K562 (cell line): ENCODE measurements at regions not wholly inside any gene's neighbourhood (a gene's known extent, or its start where the extent isn't known, plus 50 kb on each side); places are given as distances from the start of the nearest gene placed in this dataset.

Experiments used
- ATAC-seq: fragments of 200-7000 bp; cut with Tn5 transposase; 3 replicates; pipeline ENCODE4 v1.9.1; 2020; ENCODE audit warnings: moderate library complexity
- BruUV-seq: library from RNA; stranded (reverse); fragments of 400-500 nt; replicated peaks from 2 replicates; lab custom pipeline; 2021; lab: Mats Ljungman, UMichigan
- CTCF ChIA-PET: fragments of 300-600 bp; formaldehyde crosslinking; extraction: SDS; loops from one replicate; lab custom pipeline; 2021; ENCODE audit warnings: low intra/inter-chr PET ratio; lab: Yijun Ruan, JAX
- POLR2A ChIA-PET: fragments of 300-600, 350-650 bp; sonication (Branson Sonifier 250); formaldehyde crosslinking; extraction: SDS; loops from one replicate; lab custom pipeline; 2021; ENCODE audit warnings: antibody characterized with exemption, inconsistent platforms; lab: Yijun Ruan, JAX
- DNase-seq, 4 experiments: peaks; one replicate each; pipeline versions ENCODE4 v3.0.0 to v3.0.0-alpha.2; 2011 to 2018; ENCODE audit warnings: low spot score in 3 of 4, mixed read lengths in 3 of 4; ENCODE audit errors: extremely low read depth in 1 of 4
- FAIRE-seq: peaks from 2 replicates; lab custom pipeline; 2011; peaks lifted over from hg19 to GRCh38; lab: Jason Lieb, UNC
- H2AFZ ChIP-seq: 2 replicates; pipeline ENCODE4 v1.6.0; 2011; ENCODE audit warnings: low read depth, low read length, control low read depth, inconsistent platforms
- H3K27ac ChIP-seq: fragments of 200-600 bp; 3 replicates; pipeline ENCODE4 v1.8.0; 2011; ENCODE audit warnings: low read depth, mild to moderate bottlenecking, control low read depth, inconsistent platforms, low read length, moderate library complexity, mixed read lengths; ENCODE audit errors: extremely low read depth
- H3K27me3 ChIP-seq, 2 experiments: fragments of 300-600 bp in 1 of 2; 2 replicates in 1 of 2; 3 replicates in 1 of 2; pipeline versions ENCODE4 v1.6.0 to v1.8.0; 2011; ENCODE audit warnings: inconsistent platforms in 2 of 2, low read length in 2 of 2, mild to moderate bottlenecking in 1 of 2, mixed read lengths in 1 of 2, moderate library complexity in 1 of 2; ENCODE audit not compliant: control insufficient read depth in 2 of 2, insufficient read depth in 2 of 2
- H3K36me3 ChIP-seq: fragments of 300-600 bp; 3 replicates; pipeline ENCODE4 v1.8.0; 2011; ENCODE audit warnings: mild to moderate bottlenecking, low read length, inconsistent platforms; ENCODE audit not compliant: control insufficient read depth, insufficient read depth
- H3K4me1 ChIP-seq, 2 experiments: fragments of 200-600 bp in 1 of 2; replicated peaks in 1 of 2; 2 replicates in 1 of 2; 3 replicates in 1 of 2; pipeline versions ENCODE4 v1.5.1 to v1.8.0; 2011; ENCODE audit warnings: inconsistent platforms in 2 of 2, low read length in 2 of 2, mild to moderate bottlenecking in 1 of 2, mixed read lengths in 1 of 2, moderate library complexity in 1 of 2; ENCODE audit not compliant: control insufficient read depth in 2 of 2, insufficient read depth in 2 of 2
- H3K4me2 ChIP-seq: 2 replicates; pipeline ENCODE4 v1.6.1; 2011; ENCODE audit warnings: low read length, control low read depth, inconsistent platforms, mixed read lengths; ENCODE audit not compliant: insufficient read depth
- H3K4me3 ChIP-seq: fragments of 200-600 bp; sonication (generic), shearing (Covaris generic); 2 replicates; pipeline ENCODE4 v1.5.1; 2016; ENCODE audit warnings: control low read depth, inconsistent platforms
- H3K79me2 ChIP-seq: fragments of 200-600 bp; 3 replicates; pipeline ENCODE4 v1.8.0; 2011; ENCODE audit warnings: low read length, inconsistent platforms; ENCODE audit not compliant: control insufficient read depth, insufficient read depth
- H3K9ac ChIP-seq, 2 experiments: 2 replicates each; pipeline versions ENCODE4 v1.6.0 to v1.6.1; 2011; ENCODE audit warnings: low read depth in 2 of 2, low read length in 2 of 2, control low read depth in 1 of 2, inconsistent platforms in 1 of 2, mild to moderate bottlenecking in 1 of 2, mixed read lengths in 1 of 2; ENCODE audit not compliant: insufficient read depth in 1 of 2
- H3K9me1 ChIP-seq: one replicate; pipeline ENCODE4 v1.6.0; 2011; ENCODE audit warnings: inconsistent platforms, mild to moderate bottlenecking, low read length, moderate library complexity; ENCODE audit not compliant: control insufficient read depth, insufficient read depth
- H3K9me3 ChIP-seq: replicated peaks from 2 replicates; pipeline ENCODE4 v1.5.1; 2011; ENCODE audit warnings: low read depth, low read length, inconsistent platforms; ENCODE audit not compliant: control insufficient read depth, insufficient read depth
- H4K20me1 ChIP-seq: replicated peaks from 2 replicates; pipeline ENCODE4 v1.6.1; 2011; ENCODE audit warnings: low read length, inconsistent platforms, mixed read lengths; ENCODE audit not compliant: control insufficient read depth, insufficient read depth
- BRD9 ChIP-seq: fragments of 450-650 bp; IDR thresholded peaks from 2 replicates; pipeline ENCODE4 v1.6.1; 2018; ENCODE audit warnings: low read depth; ENCODE audit not compliant: partially characterized antibody
- CBFB ChIP-seq: sonication (generic); formaldehyde crosslinking; IDR thresholded peaks from 2 replicates; pipeline ENCODE4 v1.4.0; 2020; ENCODE audit warnings: mild to moderate bottlenecking, missing genetic modification reagents
- ELF1 ChIP-seq: fragments of 200-800 bp; sonication (Bioruptor generic); IDR thresholded peaks from 2 replicates; pipeline ENCODE4 v1.6.1; 2016; ENCODE audit warnings: missing genetic modification characterization, missing compliant biosample characterization
- ELF4 ChIP-seq: fragments of 450-650 bp; formaldehyde crosslinking; IDR thresholded peaks from 2 replicates; pipeline ENCODE4 v1.4.0; 2022; ENCODE audit warnings: missing genetic modification characterization
- ETV5 ChIP-seq: sonication (generic); formaldehyde crosslinking; IDR thresholded peaks from 2 replicates; pipeline ENCODE4 v1.4.0; 2020; ENCODE audit warnings: low read depth, mild to moderate bottlenecking, missing genetic modification reagents
- FOXM1 ChIP-seq, 2 experiments: fragments of 450-650 bp in 1 of 2; sonication (generic) in 1 of 2; formaldehyde crosslinking in 1 of 2; IDR thresholded peaks; 2 replicates each; pipeline versions ENCODE4 v1.6.1 to v1.9.0; 2017 to 2022; ENCODE audit warnings: low read depth in 2 of 2, mild to moderate bottlenecking in 2 of 2, missing genetic modification reagents in 1 of 2, moderate library complexity in 1 of 2
- HDAC1 ChIP-seq, 2 experiments: fragments of 450-650 bp; IDR thresholded peaks; 2 replicates each; pipeline ENCODE4 v1.6.1; 2016 to 2017; ENCODE audit warnings: inconsistent platforms in 1 of 2, mild to moderate bottlenecking in 1 of 2, moderate library complexity in 1 of 2
- ID3 ChIP-seq, 2 experiments: fragments of 250-450 bp in 1 of 2; fragments of 450-650 bp in 1 of 2; sonication (Bioruptor Pico) in 1 of 2; IDR thresholded peaks; 2 replicates each; pipeline versions ENCODE4 v1.6.1 to v1.8.0; 2016 to 2021; ENCODE audit warnings: mild to moderate bottlenecking in 2 of 2, moderate library complexity in 2 of 2, missing compliant biosample characterization in 1 of 2, missing genetic modification characterization in 1 of 2
- MNT ChIP-seq, 2 experiments: fragments of 450-650 bp; conservative IDR thresholded peaks; 2 replicates each; pipeline ENCODE4 v1.6.1; 2017; ENCODE audit warnings: mild to moderate bottlenecking in 2 of 2, moderate library complexity in 2 of 2
- NFIX ChIP-seq: fragments of 250-450 bp; sonication (Bioruptor Pico); IDR thresholded peaks from 2 replicates; pipeline ENCODE4 v1.4.0; 2020; ENCODE audit warnings: low read depth, mild to moderate bottlenecking, moderate library complexity
- NR3C1 ChIP-seq: sonication (generic); formaldehyde crosslinking; IDR thresholded peaks from 2 replicates; pipeline ENCODE4 v1.8.1; 2022; ENCODE audit warnings: missing genetic modification reagents
- OTX1 ChIP-seq: fragments of 450-650 bp; formaldehyde crosslinking; IDR thresholded peaks from 2 replicates; pipeline ENCODE4 v1.4.0; 2022; ENCODE audit warnings: mild to moderate bottlenecking
- PCBP1 ChIP-seq: fragments of 200-400 bp; formaldehyde crosslinking; IDR thresholded peaks from 2 replicates; pipeline ENCODE4 v1.6.1; 2018; ENCODE audit warnings: mild to moderate bottlenecking, low read depth, low read length; ENCODE audit not compliant: poor library complexity, severe bottlenecking
- PHF21A ChIP-seq: fragments of 450-650 bp; IDR thresholded peaks from 2 replicates; pipeline ENCODE4 v1.6.1; 2017; ENCODE audit warnings: low read depth, borderline replicate concordance
- RBM15 ChIP-seq: fragments of 200-400 bp; formaldehyde crosslinking; IDR thresholded peaks from 2 replicates; pipeline ENCODE4 v1.6.1; 2018; ENCODE audit warnings: mild to moderate bottlenecking, low read length, moderate library complexity; ENCODE audit not compliant: insufficient read depth
- TFAM ChIP-seq: fragments of 250-450 bp; sonication (Bioruptor Pico); conservative IDR thresholded peaks from 2 replicates; pipeline ENCODE4 v1.5.0; 2021; ENCODE audit warnings: mild to moderate bottlenecking, moderate library complexity
- ZFP1 ChIP-seq: fragments of 450-650 bp; formaldehyde crosslinking; IDR thresholded peaks from 2 replicates; pipeline ENCODE4 v1.4.0; 2020; ENCODE audit warnings: mild to moderate bottlenecking, mixed read lengths
- ZNF165 ChIP-seq: fragments of 250-450 bp; sonication (Bioruptor Pico); IDR thresholded peaks from 2 replicates; pipeline ENCODE4 v1.4.0; 2020; ENCODE audit warnings: borderline replicate concordance
- ZNF232 ChIP-seq: sonication (generic); formaldehyde crosslinking; IDR thresholded peaks from 2 replicates; pipeline ENCODE4 v1.8.0; 2022; ENCODE audit warnings: mild to moderate bottlenecking, missing genetic modification reagents
- ZNF408 ChIP-seq: fragments of 250-450 bp; sonication (Bioruptor Pico); IDR thresholded peaks from 2 replicates; pipeline ENCODE4 v1.4.0; 2020; ENCODE audit warnings: low read depth, mild to moderate bottlenecking, moderate library complexity
- WGBS: fragments of 100-300 bp; shearing (Covaris generic); methylation state at CpG from one replicate; pipeline ENCODE4 v1.1.6; 2016; ENCODE audit warnings: low coverage, mixed read lengths; ENCODE audit not compliant: insufficient coverage; ENCODE audit errors: missing lambda C conversion rate; 5-methylcytosine and 5-hydroxymethylcytosine counted together
- in situ Hi-C: fragments of 300-500 bp; cut with MboI; formaldehyde crosslinking; loops from 4 replicates; pipeline ENCODE4 v1.15.0; 2018; ENCODE audit warnings: inconsistent platforms, mixed read lengths
- intact Hi-C: fragments of 100-400 bp; cut with micrococcal nuclease; formaldehyde crosslinking; loops from 2 replicates; pipeline ENCODE4 v1.14.2; 2022

GRCh38 chr3:23649448-23649847, 156.3 kb upstream of the UBE2E1 start:
- peaks cover 0 to 8% of the 10 kb centered on the region in 2 experiments; a peak in 1 of 5 replicates for H3K27me3 ChIP-seq
- CTCF ChIA-PET = no interaction called here
- no peaks in the 10 kb centered on the region for H4K20me1 ChIP-seq
- DNase-seq (no peak), FAIRE-seq (no peak), ATAC-seq (no peak)
- H3K9me3 ChIP-seq = no peaks in the 10 kb centered on the region
- H3K4me1 ChIP-seq = no peaks in the 10 kb centered on the region
- H3K9me1 ChIP-seq = no peaks in the 10 kb centered on the region
- no peak overlapping the region for H2AFZ ChIP-seq
- no TSS peak for BruUV-seq
- intact Hi-C loops (no loop called here), in situ Hi-C loops (no loop called here)
- no peak overlapping the region for H3K9ac ChIP-seq
- no peak overlapping the region for H3K27ac ChIP-seq
- no peaks in the 10 kb centered on the region for H3K79me2 ChIP-seq
- POLR2A ChIA-PET = interaction anchor here (0.9 kb wide), 1 partner anchor 28 kb away, joined by 3 read pairs; no protein-coding TSS in a partner anchor
- no peaks in the 10 kb centered on the region for H3K36me3 ChIP-seq
- 0% methylated on average over 3 of the region's 3 CpGs for WGBS
- TF ChIP-seq RBM15 = no peak
- TF ChIP-seq HDAC1 (IDR thresholded peaks at IDR 0.05) = no peak
- TF ChIP-seq PCBP1 = no peak
- no peak for TF ChIP-seq ZNF165 (CRISPR knock-in tag)
- no peak for TF ChIP-seq PHF21A
- TF ChIP-seq NFIX (CRISPR knock-in tag) = no peak
- no peak for TF ChIP-seq ZNF232
- no peak for TF ChIP-seq ETV5 (CRISPR knock-in tag)
- no peak for TF ChIP-seq ID3 (CRISPR knock-in tag; IDR thresholded peaks at IDR 0.05)
- TF ChIP-seq ID3 (tag; IDR thresholded peaks at IDR 0.05) = no peak
- TF ChIP-seq ELF4 (CRISPR knock-in tag) = no peak
- no peak for TF ChIP-seq OTX1 (CRISPR knock-in tag)
- no peak for TF ChIP-seq FOXM1 (IDR thresholded peaks at IDR 0.05; ENCODE audit: low read depth)
- TF ChIP-seq FOXM1 (CRISPR knock-in tag; IDR thresholded peaks at IDR 0.05; ENCODE audit: low read depth) = no peak
- no peak for TF ChIP-seq NR3C1 (CRISPR knock-in tag)
- no peak for TF ChIP-seq ZNF408
- TF ChIP-seq ZFP1 (CRISPR knock-in tag) = no peak
- TF ChIP-seq MNT (conservative IDR thresholded peaks at IDR 0.05) = no peak
- TF ChIP-seq CBFB (CRISPR knock-in tag) = no peak
- no peak for TF ChIP-seq ELF1 (tag)
- no peak for TF ChIP-seq TFAM (CRISPR knock-in tag)
- TF ChIP-seq BRD9 = no peak
- H3K4me2 ChIP-seq = no peak overlapping the region
- H3K4me3 ChIP-seq = no peak overlapping the region
